Uterus (tissue), 3 donors: ENCODE measurements at regions not wholly inside any gene's neighbourhood (a gene's known extent, or its start where the extent isn't known, plus 50 kb on each side); places are given as distances from the start of the nearest gene placed in this dataset.
"Not testable (repeated sequence)": the region's sequence is repeated elsewhere in the genome, so short reads cannot be mapped to it uniquely, and the experiment has no call there.

Experiments used
- DNase-seq, 2 donors: peaks; one replicate each; pipeline ENCODE4 v3.0.0-alpha.2; 2019 to 2020
- H3K27ac ChIP-seq, 2 donors: fragments of 200-600 bp; sonication (generic); 1 replicate in 1 of 2; 2 replicates in 1 of 2; pipeline ENCODE4 v1.5.1; 2016 to 2018
- H3K27me3 ChIP-seq, 2 donors: fragments of 200-600 bp; sonication (generic); one replicate each; pipeline ENCODE4 v1.5.1; 2018 to 2019; ENCODE audit warnings: control low read depth in 1 of 2
- H3K36me3 ChIP-seq, 2 donors: fragments of 200-600 bp; sonication (generic); one replicate each; pipeline ENCODE4 v1.5.1; 2019; ENCODE audit warnings: control low read depth in 1 of 2
- H3K4me1 ChIP-seq, 2 donors: fragments of 200-600 bp; sonication (generic); one replicate each; pipeline ENCODE4 v1.5.1; 2018 to 2019; ENCODE audit warnings: control low read depth in 1 of 2
- H3K4me3 ChIP-seq, 2 donors: fragments of 200-600 bp; sonication (generic); 1 replicate in 1 of 2; 2 replicates in 1 of 2; pipeline ENCODE4 v1.5.1; 2018 to 2019; ENCODE audit warnings: mild to moderate bottlenecking in 1 of 2
- H3K9me3 ChIP-seq, 2 donors: fragments of 200-600 bp; sonication (generic); one replicate each; pipeline ENCODE4 v1.5.1; 2019; ENCODE audit warnings: control low read depth in 1 of 2
- CTCF ChIP-seq, 4 experiments: fragments of 200-600 bp in 2 of 4; fragments of 450-650 bp in 2 of 4; sonication (generic) in 2 of 4; IDR thresholded peaks; one replicate each; pipeline ENCODE4 v1.5.1; 2016 to 2019; ENCODE audit warnings: antibody characterized with exemption in 4 of 4, mild to moderate bottlenecking in 2 of 4, moderate library complexity in 1 of 4
- POLR2A ChIP-seq, 2 donors: fragments of 450-650 bp; IDR thresholded peaks; one replicate each; pipeline ENCODE4 v1.6.1; 2016; ENCODE audit warnings: antibody characterized with exemption in 2 of 2, mild to moderate bottlenecking in 1 of 2, moderate library complexity in 1 of 2
- intact Hi-C: fragments of 100-400 bp; cut with DNase I; formaldehyde crosslinking; loops from one replicate; pipeline ENCODE4 v1.15.1; 2023; ENCODE audit warnings: low total_unique reads
- donor health status: DM: yes; HTN: yes; CAD: no.

GRCh38 chr9:33722359-33722675 is 73.0 kb upstream of the PRSS3 start:
- H3K27me3 ChIP-seq: no peaks in the 10 kb centered on the region
- H3K4me3 ChIP-seq: no peak overlapping the region
- no peaks in the 10 kb centered on the region for H3K36me3 ChIP-seq
- no peaks in the 10 kb centered on the region for H3K9me3 ChIP-seq
- TF ChIP-seq CTCF (IDR thresholded peaks at IDR 0.05) (peak in 1 of 4 experiments; percentile 5), POLR2A (IDR thresholded peaks at IDR 0.05) (no peak)
- intact Hi-C loops: loop anchor here (10.0 kb wide), 1 partner anchor 98 kb away; no protein-coding TSS in a partner anchor
- peaks cover 0 to 3% of the 10 kb centered on the region in 2 donors for H3K4me1 ChIP-seq
- H3K27ac ChIP-seq: no peak overlapping the region
- no peak for DNase-seq

- Histone ChIP-seq H3K27me3 (no peaks in the 10 kb centered on the region), H3K27ac (no peak overlapping the region), H3K36me3 (no peaks in the 10 kb centered on the region), H3K9me3 (no peaks in the 10 kb centered on the region), H3K4me1 (no peaks in the 10 kb centered on the region), H3K4me3 (no peak overlapping the region)
- no peak for DNase-seq
- intact Hi-C loops: loop anchor here (10.0 kb wide), 1 partner anchor 104 kb away; no protein-coding TSS in a partner anchor
- TF ChIP-seq CTCF (IDR thresholded peaks at IDR 0.05): no peak
- TF ChIP-seq POLR2A (IDR thresholded peaks at IDR 0.05): no peak
Observed at GRCh38 chr9:33728613-33729012, 66.7 kb upstream of the PRSS3 start.

GRCh38 chr9:33731142-33731541 is 64.2 kb upstream of the PRSS3 start:
- Histone ChIP-seq H3K9me3 (no peaks in the 10 kb centered on the region), H3K27me3 (no peaks in the 10 kb centered on the region), H3K27ac (no peak overlapping the region), H3K36me3 (no peaks in the 10 kb centered on the region), H3K4me3 (no peak overlapping the region), H3K4me1 (no peaks in the 10 kb centered on the region)
- no peak for TF ChIP-seq POLR2A (IDR thresholded peaks at IDR 0.05)
- no peak for TF ChIP-seq CTCF (IDR thresholded peaks at IDR 0.05)
- DNase-seq: no peak
- intact Hi-C loops: no loop called here

- no peak overlapping the region for H3K27ac ChIP-seq
- no peak overlapping the region for H3K4me3 ChIP-seq
- no peak for DNase-seq
- no peaks in the 10 kb centered on the region for H3K9me3 ChIP-seq
- H3K27me3 ChIP-seq: no peaks in the 10 kb centered on the region
- TF ChIP-seq POLR2A (IDR thresholded peaks at IDR 0.05) (no peak), CTCF (IDR thresholded peaks at IDR 0.05) (no peak)
- intact Hi-C loops: no loop called here
- no peaks in the 10 kb centered on the region for H3K36me3 ChIP-seq
- no peaks in the 10 kb centered on the region for H3K4me1 ChIP-seq
Observed at GRCh38 chr9:33731625-33732024, 63.7 kb upstream of the PRSS3 start.

GRCh38 chr9:33734247-33734940 is 61.0 kb upstream of the PRSS3 start:
- H3K36me3 ChIP-seq, H3K4me3 ChIP-seq, DNase-seq, H3K9me3 ChIP-seq, intact Hi-C loops, H3K27me3 ChIP-seq, H3K27ac ChIP-seq, H3K4me1 ChIP-seq: not testable (repeated sequence)

- H3K4me3 ChIP-seq, H3K9me3 ChIP-seq, H3K27me3 ChIP-seq, intact Hi-C loops, H3K36me3 ChIP-seq, H3K27ac ChIP-seq, H3K4me1 ChIP-seq, DNase-seq: not testable (repeated sequence)
Observed at GRCh38 chr9:33734941-33735835, 60.2 kb upstream of the PRSS3 start.
